H9 (cell line): ENCODE measurements at regions not wholly inside any gene's neighbourhood (a gene's known extent, or its start where the extent isn't known, plus 50 kb on each side); places are given as distances from the start of the nearest gene placed in this dataset.

Experiments
- DNase-seq: peaks from one replicate; pipeline ENCODE4 v3.0.0-alpha.2; 2017
- H2AFZ ChIP-seq: one replicate; pipeline ENCODE4 v1.6.1; 2013; ENCODE audit warnings: mild to moderate bottlenecking, low read length, control low read depth, moderate library complexity
- H2AK5ac ChIP-seq: 2 replicates; pipeline ENCODE4 v1.6.1; 2013; ENCODE audit warnings: low read length, control low read depth, mixed read lengths; ENCODE audit not compliant: insufficient read length
- H2BK120ac ChIP-seq: one replicate; pipeline ENCODE4 v1.6.1; 2013; ENCODE audit warnings: low read depth, mild to moderate bottlenecking, low read length, control low read depth, inconsistent platforms; ENCODE audit not compliant: poor library complexity, severe bottlenecking
- H2BK12ac ChIP-seq: 2 replicates; pipeline ENCODE4 v1.6.1; 2013; ENCODE audit warnings: low read length, control low read depth, mixed read lengths, low read depth; ENCODE audit not compliant: insufficient read length
- H2BK15ac ChIP-seq: 2 replicates; pipeline ENCODE4 v1.6.1; 2013; ENCODE audit warnings: low read depth, low read length, control low read depth
- H2BK20ac ChIP-seq: one replicate; pipeline ENCODE4 v1.6.1; 2013; ENCODE audit warnings: low read depth, mild to moderate bottlenecking, low read length, control low read depth, inconsistent platforms; ENCODE audit not compliant: poor library complexity, severe bottlenecking
- H2BK5ac ChIP-seq: 2 replicates; pipeline ENCODE4 v1.6.1; 2013; ENCODE audit warnings: low read length, control low read depth, mixed read lengths; ENCODE audit not compliant: insufficient read length
- H3K14ac ChIP-seq: 2 replicates; pipeline ENCODE4 v1.6.1; 2013; ENCODE audit warnings: low read length, control low read depth; ENCODE audit not compliant: insufficient read depth
- H3K18ac ChIP-seq: 2 replicates; pipeline ENCODE4 v1.6.1; 2013; ENCODE audit warnings: low read depth, mild to moderate bottlenecking, mixed read lengths, low read length, control low read depth; ENCODE audit not compliant: insufficient read length
- H3K23ac ChIP-seq: 2 replicates; pipeline ENCODE4 v1.6.1; 2013; ENCODE audit warnings: low read length, control low read depth, mixed read lengths, low read depth; ENCODE audit not compliant: insufficient read length
- H3K23me2 ChIP-seq: 2 replicates; pipeline ENCODE4 v1.6.1; 2013; ENCODE audit warnings: low read depth, mild to moderate bottlenecking, mixed read lengths, low read length, control low read depth; ENCODE audit not compliant: insufficient read length, poor library complexity, severe bottlenecking
- H3K27ac ChIP-seq: 2 replicates; pipeline ENCODE4 v1.5.1; 2013; ENCODE audit warnings: low read length, control low read depth, mixed read lengths, low read depth; ENCODE audit not compliant: insufficient read length
- H3K27me3 ChIP-seq: 2 replicates; pipeline ENCODE4 v1.6.1; 2013; ENCODE audit warnings: low read length, control low read depth, inconsistent platforms; ENCODE audit not compliant: insufficient read depth
- H3K4ac ChIP-seq: 2 replicates; pipeline ENCODE4 v1.6.1; 2013; ENCODE audit warnings: low read depth, mild to moderate bottlenecking, control low read depth, inconsistent platforms, low read length, moderate library complexity
- H3K4me1 ChIP-seq: 2 replicates; pipeline ENCODE4 v1.6.1; 2013; ENCODE audit warnings: low read length, control low read depth, inconsistent platforms; ENCODE audit not compliant: insufficient read depth
- H3K4me2 ChIP-seq: 2 replicates; pipeline ENCODE4 v1.6.1; 2013; ENCODE audit warnings: low read length, control low read depth, mixed read lengths; ENCODE audit not compliant: insufficient read length, insufficient read depth
- H3K56ac ChIP-seq: 2 replicates; pipeline ENCODE4 v1.6.1; 2013; ENCODE audit warnings: low read depth, mild to moderate bottlenecking, mixed read lengths, low read length, control low read depth; ENCODE audit not compliant: insufficient read length
- H3K79me1 ChIP-seq: 2 replicates; pipeline ENCODE4 v1.6.1; 2013; ENCODE audit warnings: low read depth, mild to moderate bottlenecking, moderate library complexity, low read length, control low read depth, inconsistent platforms; ENCODE audit not compliant: insufficient read depth, poor library complexity, severe bottlenecking
- H3K79me2 ChIP-seq: 2 replicates; pipeline ENCODE4 v1.6.1; 2013; ENCODE audit warnings: low read length, control low read depth, inconsistent platforms; ENCODE audit not compliant: insufficient read depth
- H3K9ac ChIP-seq: 2 replicates; pipeline ENCODE4 v1.6.1; 2013; ENCODE audit warnings: low read length, control low read depth, mixed read lengths; ENCODE audit not compliant: insufficient read length; ENCODE audit errors: extremely low read depth
- H3K9me3 ChIP-seq: one replicate; pipeline ENCODE4 v1.6.1; 2013; ENCODE audit warnings: low read depth, low read length, inconsistent platforms; ENCODE audit not compliant: control insufficient read depth
- H3T11ph ChIP-seq: one replicate; pipeline ENCODE4 v1.6.1; 2013; ENCODE audit warnings: mild to moderate bottlenecking, low read length, control low read depth, inconsistent platforms
- H4K20me1 ChIP-seq: one replicate; pipeline ENCODE4 v1.6.1; 2013; ENCODE audit not compliant: control insufficient read depth, insufficient read length, insufficient read depth
- H4K5ac ChIP-seq: 2 replicates; pipeline ENCODE4 v1.6.1; 2013; ENCODE audit warnings: low read depth, mild to moderate bottlenecking, mixed read lengths, low read length, control low read depth; ENCODE audit not compliant: insufficient read length
- H4K8ac ChIP-seq: replicated peaks from 2 replicates; pipeline ENCODE4 v1.6.1; 2013; ENCODE audit warnings: low read length, control low read depth, mixed read lengths, low read depth; ENCODE audit not compliant: insufficient read length
- H4K91ac ChIP-seq: 2 replicates; pipeline ENCODE4 v1.6.1; 2013; ENCODE audit warnings: low read depth, mild to moderate bottlenecking, moderate library complexity, mixed read lengths, low read length, control low read depth; ENCODE audit not compliant: insufficient read length
- H3K27ac Mint-ChIP-seq, 3 experiments: 2 replicates in 2 of 3; 3 replicates in 1 of 3; pipeline ENCODE4 v1.8.0; 2020 to 2021; ENCODE audit warnings: mixed read lengths in 3 of 3, mild to moderate bottlenecking in 1 of 3, moderate library complexity in 1 of 3
- H3K27me3 Mint-ChIP-seq: 2 replicates; pipeline ENCODE4 v1.8.0; 2021; ENCODE audit warnings: low read depth, mild to moderate bottlenecking, moderate library complexity, mixed read lengths
- H3K36me3 Mint-ChIP-seq, 3 experiments: 2 replicates in 2 of 3; 3 replicates in 1 of 3; pipeline ENCODE4 v1.8.0; 2020 to 2021; ENCODE audit warnings: low read depth in 3 of 3, mixed read lengths in 3 of 3; ENCODE audit not compliant: insufficient read depth in 1 of 3
- H3K4me1 Mint-ChIP-seq, 2 experiments: 2 replicates each; pipeline ENCODE4 v1.8.0; 2020; ENCODE audit warnings: mixed read lengths in 2 of 2
- H3K4me3 Mint-ChIP-seq, 2 experiments: 2 replicates in 1 of 2; 3 replicates in 1 of 2; pipeline ENCODE4 v1.8.0; 2020 to 2021; ENCODE audit warnings: mild to moderate bottlenecking in 2 of 2, mixed read lengths in 2 of 2, moderate library complexity in 1 of 2
- H3K9me3 Mint-ChIP-seq, 2 experiments: 2 replicates in 1 of 2; 3 replicates in 1 of 2; pipeline ENCODE4 v1.8.0; 2020; ENCODE audit warnings: mild to moderate bottlenecking in 2 of 2, mixed read lengths in 2 of 2, moderate library complexity in 1 of 2
- WGBS: extraction: QIAGEN DNeasy Blood & Tissue Kit; methylation state at CpG from one replicate; pipeline ENCODE4 v1.1.7; 2013; ENCODE audit warnings: missing lambda C conversion rate, low lambda C conversion rate, mixed read lengths; ENCODE audit not compliant: insufficient read length; ENCODE audit errors: extremely low coverage; 5-methylcytosine and 5-hydroxymethylcytosine counted together
- TF ChIP-seq, protein P1 (sequence below): fragments of 200-600 bp; sonication (generic); conservative IDR thresholded peaks from 3 replicates; pipeline ENCODE4 v1.8.0; 2021; ENCODE audit warnings: antibody characterized with exemption, mild to moderate bottlenecking

DNA sequence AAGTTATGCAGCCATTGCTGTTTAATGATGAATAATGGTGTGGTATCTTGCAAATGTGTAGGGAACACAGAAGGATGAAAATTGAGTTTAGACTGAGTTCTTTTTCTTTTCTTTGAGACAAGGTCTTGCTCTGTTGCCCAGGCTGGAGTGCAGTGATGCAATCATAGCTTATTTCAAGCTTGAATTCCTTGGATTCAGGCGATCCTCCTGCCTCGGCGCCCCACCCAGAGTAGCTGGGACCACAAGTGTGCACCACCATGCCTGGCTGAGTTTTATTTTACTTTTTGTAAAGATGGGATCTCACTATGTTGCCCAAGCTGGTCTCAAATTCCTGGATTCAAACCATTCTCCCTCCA, 74.6 kb upstream of the TBC1D3K start:
- Histone ChIP-seq H4K5ac (no peak overlapping the region), H2BK20ac (no peak overlapping the region), H4K8ac (no peak overlapping the region), H3K4me2 (no peak overlapping the region), H2BK15ac (no peak overlapping the region), H3K23ac (no peak overlapping the region), H3T11ph (no peak overlapping the region), H2AK5ac (no peak overlapping the region), H3K14ac (no peak overlapping the region), H3K9me3 (no peaks in the 10 kb centered on the region), H2AFZ (no peak overlapping the region), H3K9ac (no peak overlapping the region), H2BK5ac (no peak overlapping the region), H2BK120ac (no peak overlapping the region), H3K27ac (no peak overlapping the region), H4K91ac (no peak overlapping the region), H3K18ac (no peak overlapping the region), H3K79me1 (no peaks in the 10 kb centered on the region), H4K20me1 (no peaks in the 10 kb centered on the region), H3K4me1 (no peaks in the 10 kb centered on the region), H3K79me2 (no peaks in the 10 kb centered on the region), H3K23me2 (no peaks in the 10 kb centered on the region), H3K56ac (no peak overlapping the region), H3K27me3 (no peaks in the 10 kb centered on the region), H2BK12ac (no peak overlapping the region), H3K4ac (no peak overlapping the region)
- Mint-ChIP-seq H3K9me3 (no peaks in the 10 kb centered on the region; a peak in 1 of 5 replicates), H3K27me3 (peaks cover 2% of the 10 kb centered on the region; the same call in 1 of the 2 replicates), H3K4me1 (peaks cover 2% of the 10 kb centered on the region in 2 experiments; a peak in 3 of 4 replicates), H3K27ac (no peak overlapping the region), H3K36me3 (no peaks in the 10 kb centered on the region), H3K4me3 (no peak overlapping the region)
- TF ChIP-seq, protein P1, sequence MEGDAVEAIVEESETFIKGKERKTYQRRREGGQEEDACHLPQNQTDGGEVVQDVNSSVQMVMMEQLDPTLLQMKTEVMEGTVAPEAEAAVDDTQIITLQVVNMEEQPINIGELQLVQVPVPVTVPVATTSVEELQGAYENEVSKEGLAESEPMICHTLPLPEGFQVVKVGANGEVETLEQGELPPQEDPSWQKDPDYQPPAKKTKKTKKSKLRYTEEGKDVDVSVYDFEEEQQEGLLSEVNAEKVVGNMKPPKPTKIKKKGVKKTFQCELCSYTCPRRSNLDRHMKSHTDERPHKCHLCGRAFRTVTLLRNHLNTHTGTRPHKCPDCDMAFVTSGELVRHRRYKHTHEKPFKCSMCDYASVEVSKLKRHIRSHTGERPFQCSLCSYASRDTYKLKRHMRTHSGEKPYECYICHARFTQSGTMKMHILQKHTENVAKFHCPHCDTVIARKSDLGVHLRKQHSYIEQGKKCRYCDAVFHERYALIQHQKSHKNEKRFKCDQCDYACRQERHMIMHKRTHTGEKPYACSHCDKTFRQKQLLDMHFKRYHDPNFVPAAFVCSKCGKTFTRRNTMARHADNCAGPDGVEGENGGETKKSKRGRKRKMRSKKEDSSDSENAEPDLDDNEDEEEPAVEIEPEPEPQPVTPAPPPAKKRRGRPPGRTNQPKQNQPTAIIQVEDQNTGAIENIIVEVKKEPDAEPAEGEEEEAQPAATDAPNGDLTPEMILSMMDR, result no peak
- WGBS, result no CpG with 5 or more reads among the region's 3 CpGs
- DNase-seq, result no peak
